ENCODE measurements at regions not wholly inside any gene's neighbourhood (a gene's known extent, or its start where the extent isn't known, plus 50 kb on each side); places are given as distances from the start of the nearest gene placed in this dataset.

GRCh38 chr17:74148446-74148845 lies 55.0 kb upstream of the RPL38 start:
- TF ChIP-seq CTCF (IDR thresholded peaks at IDR 0.05; ENCODE audit: control extremely low read depth, extremely low read depth): no peak
- peaks cover 0 to 4% (median 0%) of the 10 kb centered on the region in 4 donors for H3K9me3 ChIP-seq (ENCODE audit: control insufficient read depth in 4 of 4, insufficient read depth in 3 of 4, low read length in 3 of 4)
- 70 to 78% methylated on average over 4 of the region's 4 CpGs for WGBS, 2 donors
- H3K4me3 ChIP-seq: no peak overlapping the region
- H3K36me3 ChIP-seq (ENCODE audit: control insufficient read depth in 4 of 4, insufficient read depth in 4 of 4, low read length in 4 of 4): no peaks in the 10 kb centered on the region
- H3K9ac ChIP-seq (ENCODE audit: insufficient read depth in 1 of 2, low read length in 2 of 2): no peak overlapping the region
- ATAC-seq (ENCODE audit: insufficient read depth, low FRiP score): no peak
- no peaks in the 10 kb centered on the region for H3K27me3 ChIP-seq (ENCODE audit: control insufficient read depth in 3 of 3, insufficient read depth in 3 of 3, low read length in 2 of 3)
- H3K4me1 ChIP-seq (ENCODE audit: control insufficient read depth in 5 of 5, insufficient read depth in 5 of 5, low read length in 5 of 5): peaks cover 0 to 4% (median 0%) of the 10 kb centered on the region in 5 donors
- H3K27ac ChIP-seq (ENCODE audit: low read depth in 1 of 2, low read length in 1 of 2): no peak overlapping the region
- DNase-seq: no peak

GRCh38 chr17:74148901-74149596 lies 54.4 kb upstream of the RPL38 start:
- no peaks in the 10 kb centered on the region for H3K36me3 ChIP-seq (ENCODE audit: control insufficient read depth in 4 of 4, insufficient read depth in 4 of 4, low read length in 4 of 4)
- WGBS, 2 donors: 89% methylated on average over 7 of the region's 7 CpGs
- H3K4me1 ChIP-seq (ENCODE audit: control insufficient read depth in 5 of 5, insufficient read depth in 5 of 5, low read length in 5 of 5): peaks cover 0 to 4% (median 0%) of the 10 kb centered on the region in 5 donors
- H3K4me3 ChIP-seq: no peak overlapping the region
- H3K27me3 ChIP-seq (ENCODE audit: control insufficient read depth in 3 of 3, insufficient read depth in 3 of 3, low read length in 2 of 3): no peaks in the 10 kb centered on the region
- H3K9ac ChIP-seq (ENCODE audit: insufficient read depth in 1 of 2, low read length in 2 of 2): no peak overlapping the region
- TF ChIP-seq CTCF (IDR thresholded peaks at IDR 0.05; ENCODE audit: control extremely low read depth, extremely low read depth): no peak
- ATAC-seq (ENCODE audit: insufficient read depth, low FRiP score): no peak
- no peak for DNase-seq
- H3K9me3 ChIP-seq (ENCODE audit: control insufficient read depth in 4 of 4, insufficient read depth in 3 of 4, low read length in 3 of 4): peaks cover 0 to 2% (median 0%) of the 10 kb centered on the region in 4 donors
- H3K27ac ChIP-seq (ENCODE audit: low read depth in 1 of 2, low read length in 1 of 2): no peak overlapping the region

GRCh38 chr17:74149597-74150427 lies 53.7 kb upstream of the RPL38 start:
- no peak overlapping the region for H3K4me3 ChIP-seq
- no peaks in the 10 kb centered on the region for H3K27me3 ChIP-seq (ENCODE audit: control insufficient read depth in 3 of 3, insufficient read depth in 3 of 3, low read length in 2 of 3)
- ATAC-seq (ENCODE audit: insufficient read depth, low FRiP score) (no peak), DNase-seq (no peak)
- WGBS, 2 donors: 71 to 74% methylated on average over 13 of the region's 13 CpGs
- peaks cover 0 to 2% (median 0%) of the 10 kb centered on the region in 4 donors for H3K9me3 ChIP-seq (ENCODE audit: control insufficient read depth in 4 of 4, insufficient read depth in 3 of 4, low read length in 3 of 4)
- no peak for TF ChIP-seq CTCF (IDR thresholded peaks at IDR 0.05; ENCODE audit: control extremely low read depth, extremely low read depth)
- H3K9ac ChIP-seq (ENCODE audit: insufficient read depth in 1 of 2, low read length in 2 of 2): no peak overlapping the region
- H3K4me1 ChIP-seq (ENCODE audit: control insufficient read depth in 5 of 5, insufficient read depth in 5 of 5, low read length in 5 of 5): peaks cover 0 to 4% (median 0%) of the 10 kb centered on the region in 5 donors
- H3K27ac ChIP-seq (ENCODE audit: low read depth in 1 of 2, low read length in 1 of 2): no peak overlapping the region
- no peaks in the 10 kb centered on the region for H3K36me3 ChIP-seq (ENCODE audit: control insufficient read depth in 4 of 4, insufficient read depth in 4 of 4, low read length in 4 of 4)

All from lung (tissue), 11 donors.